Lower lobe of right lung (tissue), 2 donors: ENCODE measurements at regions not wholly inside any gene's neighbourhood (a gene's known extent, or its start where the extent isn't known, plus 50 kb on each side); places are given as distances from the start of the nearest gene placed in this dataset.

ENCODE experiments used
- ATAC-seq, 2 donors: fragments of 200-7000 bp; cut with Tn5 transposase; one replicate each; pipeline ENCODE4 v1.9.1; 2020 to 2022; ENCODE audit warnings: mild to moderate bottlenecking in 2 of 2, moderate library complexity in 2 of 2
- DNase-seq: peaks from one replicate; pipeline ENCODE4 v3.0.0-alpha.2; 2020
- H3K27ac ChIP-seq: fragments of 200-600 bp; one replicate; pipeline ENCODE4 v1.8.0; 2022
- H3K27me3 ChIP-seq: fragments of 200-600 bp; one replicate; pipeline ENCODE4 v1.8.0; 2022; ENCODE audit warnings: low read depth
- H3K36me3 ChIP-seq: fragments of 200-600 bp; one replicate; pipeline ENCODE4 v1.8.0; 2022; ENCODE audit warnings: mild to moderate bottlenecking
- H3K4me1 ChIP-seq: fragments of 200-600 bp; one replicate; pipeline ENCODE4 v1.8.0; 2022
- H3K4me3 ChIP-seq: fragments of 200-600 bp; one replicate; pipeline ENCODE4 v1.8.0; 2022; ENCODE audit warnings: mild to moderate bottlenecking
- H3K9me3 ChIP-seq: fragments of 200-600 bp; one replicate; pipeline ENCODE4 v1.8.0; 2022
- intact Hi-C: fragments of 100-400 bp; cut with DNase I; formaldehyde crosslinking; loops from one replicate; pipeline ENCODE4 v1.11.0; 2022
- TF ChIP-seq, protein P1 (sequence below): fragments of 200-600 bp; IDR thresholded peaks from one replicate; pipeline ENCODE4 v1.8.0; 2022; ENCODE audit warnings: antibody characterized with exemption, mild to moderate bottlenecking
- donor health status: DM: no; HTN: yes; CAD: no; lungs with severe emphysema.

DNA sequence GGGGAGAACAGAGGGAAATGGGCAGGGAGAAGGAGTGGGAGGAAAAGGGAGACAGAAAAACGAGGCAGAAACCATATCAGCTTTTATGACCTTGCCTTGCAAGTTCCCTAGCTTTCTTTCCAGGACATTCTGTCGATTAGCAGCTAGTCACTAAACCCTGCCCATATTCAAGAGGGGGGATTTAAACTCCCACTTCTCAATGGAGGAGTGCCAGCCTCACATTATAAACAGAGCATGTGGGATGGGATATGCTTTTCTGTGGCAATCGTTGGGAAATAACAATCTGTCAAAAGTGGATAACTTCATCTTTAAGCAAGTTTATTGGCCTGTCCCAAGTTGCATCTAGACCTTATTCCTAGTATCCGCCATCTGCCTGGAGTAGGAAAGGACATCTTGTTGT lies 57.0 kb upstream of the TMEM170B start:
- TF ChIP-seq, protein P1, sequence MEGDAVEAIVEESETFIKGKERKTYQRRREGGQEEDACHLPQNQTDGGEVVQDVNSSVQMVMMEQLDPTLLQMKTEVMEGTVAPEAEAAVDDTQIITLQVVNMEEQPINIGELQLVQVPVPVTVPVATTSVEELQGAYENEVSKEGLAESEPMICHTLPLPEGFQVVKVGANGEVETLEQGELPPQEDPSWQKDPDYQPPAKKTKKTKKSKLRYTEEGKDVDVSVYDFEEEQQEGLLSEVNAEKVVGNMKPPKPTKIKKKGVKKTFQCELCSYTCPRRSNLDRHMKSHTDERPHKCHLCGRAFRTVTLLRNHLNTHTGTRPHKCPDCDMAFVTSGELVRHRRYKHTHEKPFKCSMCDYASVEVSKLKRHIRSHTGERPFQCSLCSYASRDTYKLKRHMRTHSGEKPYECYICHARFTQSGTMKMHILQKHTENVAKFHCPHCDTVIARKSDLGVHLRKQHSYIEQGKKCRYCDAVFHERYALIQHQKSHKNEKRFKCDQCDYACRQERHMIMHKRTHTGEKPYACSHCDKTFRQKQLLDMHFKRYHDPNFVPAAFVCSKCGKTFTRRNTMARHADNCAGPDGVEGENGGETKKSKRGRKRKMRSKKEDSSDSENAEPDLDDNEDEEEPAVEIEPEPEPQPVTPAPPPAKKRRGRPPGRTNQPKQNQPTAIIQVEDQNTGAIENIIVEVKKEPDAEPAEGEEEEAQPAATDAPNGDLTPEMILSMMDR: no peak
- H3K27ac ChIP-seq: no peak overlapping the region
- intact Hi-C loops: no loop called here
- no peak for DNase-seq
- no peak for ATAC-seq
- no peaks in the 10 kb centered on the region for H3K4me1 ChIP-seq
- no peak overlapping the region for H3K4me3 ChIP-seq
- no peaks in the 10 kb centered on the region for H3K9me3 ChIP-seq
- H3K36me3 ChIP-seq: no peaks in the 10 kb centered on the region
- no peaks in the 10 kb centered on the region for H3K27me3 ChIP-seq

DNA sequence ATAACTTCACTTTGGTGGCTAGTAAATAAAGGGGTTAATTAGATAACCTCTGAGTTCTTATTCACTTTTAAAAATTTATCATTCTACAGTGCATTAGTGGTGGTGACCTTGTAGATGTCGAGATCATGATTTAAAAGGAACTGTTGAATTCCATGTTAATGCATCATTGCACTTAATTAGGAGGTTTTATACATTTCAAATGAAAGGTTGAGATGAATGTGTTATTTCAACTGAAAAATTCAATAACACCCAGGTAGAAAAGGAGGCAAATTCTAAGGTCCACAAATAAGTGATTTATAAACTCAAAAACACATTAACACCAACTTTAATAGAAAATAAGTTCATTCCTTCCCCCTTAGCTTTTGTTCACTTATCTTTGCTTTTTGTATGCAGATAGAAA lies 58.3 kb upstream of the TMEM170B start:
- Histone ChIP-seq H3K4me3 (no peak overlapping the region), H3K27ac (no peak overlapping the region), H3K36me3 (no peaks in the 10 kb centered on the region), H3K27me3 (no peaks in the 10 kb centered on the region), H3K4me1 (peaks cover 7% of the 10 kb centered on the region), H3K9me3 (no peaks in the 10 kb centered on the region)
- TF ChIP-seq, protein P1: no peak
- no peak for ATAC-seq
- intact Hi-C loops: no loop called here
- no peak for DNase-seq

DNA sequence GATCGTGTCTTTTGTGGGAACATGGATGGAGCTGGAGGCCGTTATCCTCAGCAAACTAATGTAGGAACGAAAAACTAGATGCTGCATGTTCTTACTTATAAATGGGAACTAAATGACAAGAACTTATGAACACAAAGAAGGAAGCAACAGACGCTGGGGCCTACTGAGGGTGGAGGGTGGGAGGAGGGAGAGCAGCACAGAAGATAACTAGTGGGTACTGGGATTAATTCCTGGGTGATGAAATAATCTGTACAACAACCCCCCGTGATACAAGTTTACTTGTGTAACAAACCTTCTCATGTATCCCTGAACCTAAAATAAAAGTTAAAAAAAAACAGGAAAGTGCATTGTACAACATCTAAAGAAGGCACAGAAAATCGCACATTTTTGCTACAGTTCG lies 59.0 kb upstream of the TMEM170B start:
- no peak for DNase-seq
- Histone ChIP-seq H3K4me3 (no peak overlapping the region), H3K9me3 (no peaks in the 10 kb centered on the region), H3K36me3 (no peaks in the 10 kb centered on the region), H3K27me3 (no peaks in the 10 kb centered on the region), H3K4me1 (peaks cover 14% of the 10 kb centered on the region), H3K27ac (no peak overlapping the region)
- TF ChIP-seq, protein P1: no peak
- no peak for ATAC-seq
- intact Hi-C loops: no loop called here

DNA sequence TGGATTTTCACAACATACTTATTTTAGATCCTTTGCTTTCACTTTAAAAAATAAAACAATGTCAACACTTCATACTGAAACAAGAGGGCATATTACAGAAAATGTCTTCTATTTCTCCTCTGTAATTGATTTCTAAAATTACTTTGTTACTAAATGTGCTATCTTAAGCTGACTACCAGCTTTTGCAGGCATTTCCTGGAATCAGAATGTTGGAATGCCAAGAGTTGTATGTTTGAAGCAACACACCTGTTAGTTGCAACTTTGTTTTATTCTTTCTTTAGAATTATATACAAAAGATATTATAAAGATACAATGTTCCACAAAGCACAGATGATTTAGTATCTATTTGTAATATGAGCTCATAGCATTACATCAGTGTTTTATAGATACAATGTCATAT lies 62.5 kb upstream of the TMEM170B start:
- DNase-seq: no peak
- intact Hi-C loops: no loop called here
- TF ChIP-seq, protein P1: no peak
- no peak overlapping the region for H3K27ac ChIP-seq
- H3K9me3 ChIP-seq: no peaks in the 10 kb centered on the region
- peaks cover 21% of the 10 kb centered on the region for H3K4me1 ChIP-seq
- no peak overlapping the region for H3K4me3 ChIP-seq
- no peaks in the 10 kb centered on the region for H3K27me3 ChIP-seq
- H3K36me3 ChIP-seq: no peaks in the 10 kb centered on the region
- peak in 1 of 2 donors; percentile 28 for ATAC-seq

DNA sequence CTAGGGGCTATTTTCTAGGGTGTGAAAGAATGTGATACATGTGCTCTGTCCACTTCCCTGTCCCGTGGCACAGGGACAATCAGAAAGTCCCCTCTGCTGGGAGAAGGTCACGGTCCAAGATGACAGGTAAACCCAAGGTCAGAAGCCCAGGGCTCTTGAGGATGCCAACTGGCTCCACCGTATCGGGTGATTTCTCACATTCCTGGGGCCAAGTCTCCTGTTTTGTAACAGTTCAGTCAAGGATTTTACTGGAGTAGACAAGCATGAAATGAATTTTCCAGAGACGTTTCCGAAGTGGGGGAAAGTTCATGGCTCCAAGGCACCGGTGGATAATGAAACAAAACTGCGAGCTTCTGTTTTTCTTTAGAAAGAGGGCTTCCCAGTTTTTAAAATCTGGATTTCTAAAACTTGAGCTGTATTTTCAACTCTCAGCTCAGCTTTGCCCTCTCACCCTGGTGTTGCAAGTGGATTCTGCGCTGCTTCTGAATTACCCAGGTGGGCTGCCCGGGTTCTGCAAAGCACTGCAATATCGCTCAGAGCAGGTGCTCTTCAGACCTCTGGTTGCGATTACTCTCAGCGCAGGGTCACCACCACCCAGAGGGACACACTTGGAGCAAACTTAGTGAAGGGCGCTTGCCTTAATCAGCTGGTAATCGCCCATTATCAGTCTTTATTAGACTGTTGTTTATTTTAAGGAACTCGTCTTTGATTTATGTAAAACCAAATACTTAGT lies 64.4 kb upstream of the TMEM170B start:
- no peaks in the 10 kb centered on the region for H3K9me3 ChIP-seq
- no peaks in the 10 kb centered on the region for H3K27me3 ChIP-seq
- peak overlapping the region; percentile 27 for H3K4me3 ChIP-seq
- DNase-seq (no peak), ATAC-seq (peak; percentile 78 to 82)
- peak overlapping the region; percentile 67 for H3K27ac ChIP-seq
- TF ChIP-seq, protein P1: no peak
- peaks cover 21% of the 10 kb centered on the region for H3K4me1 ChIP-seq
- intact Hi-C loops: no loop called here
- H3K36me3 ChIP-seq: no peaks in the 10 kb centered on the region
